Large intestine (tissue), 3 donors: ENCODE measurements at regions not wholly inside any gene's neighbourhood (a gene's known extent, or its start where the extent isn't known, plus 50 kb on each side); places are given as distances from the start of the nearest gene placed in this dataset.

Experiments used
- DNase-seq, 2 donors: peaks; one replicate each; pipeline versions ENCODE4 v3.0.0 to v3.0.0-alpha.2; 2013
- H3K27ac ChIP-seq: one replicate; pipeline ENCODE4 v1.5.1; 2013; ENCODE audit warnings: low read length
- H3K27me3 ChIP-seq: 2 replicates; pipeline ENCODE4 v1.6.1; 2013; ENCODE audit warnings: low read length; ENCODE audit not compliant: control insufficient read depth, insufficient read depth
- H3K36me3 ChIP-seq: 2 replicates; pipeline ENCODE4 v1.6.1; 2013; ENCODE audit warnings: low read length; ENCODE audit not compliant: control insufficient read depth, insufficient read depth
- H3K4me1 ChIP-seq: one replicate; pipeline ENCODE4 v1.6.1; 2013; ENCODE audit warnings: low read length; ENCODE audit not compliant: control insufficient read depth, insufficient read depth
- H3K4me3 ChIP-seq: one replicate; pipeline ENCODE4 v1.5.1; 2013; ENCODE audit warnings: low read length
- H3K9me3 ChIP-seq: one replicate; pipeline ENCODE4 v1.6.1; 2013; ENCODE audit warnings: mild to moderate bottlenecking, low read depth, low read length, moderate library complexity; ENCODE audit not compliant: control insufficient read depth
- WGBS: methylation state at CpG from one replicate; pipeline ENCODE4 v1.1.5; 2013; ENCODE audit warnings: low lambda C conversion rate; ENCODE audit not compliant: insufficient coverage; 5-methylcytosine and 5-hydroxymethylcytosine counted together

GRCh38 chr20:1718604-1719384 lies 61.2 kb upstream of the SIRPG start:
- no peak for DNase-seq
- Histone ChIP-seq H3K27ac (no peak overlapping the region), H3K9me3 (no peaks in the 10 kb centered on the region), H3K4me3 (no peak overlapping the region), H3K36me3 (no peaks in the 10 kb centered on the region), H3K27me3 (no peaks in the 10 kb centered on the region), H3K4me1 (no peaks in the 10 kb centered on the region)
- 60% methylated on average over 1 of the region's 8 CpGs for WGBS

GRCh38 chr20:1712634-1713624 lies 55.4 kb upstream of the SIRPG start:
- H3K27me3 ChIP-seq, result no peaks in the 10 kb centered on the region
- no CpG with 5 or more reads among the region's 4 CpGs for WGBS
- no peaks in the 10 kb centered on the region for H3K4me1 ChIP-seq
- H3K4me3 ChIP-seq, result no peak overlapping the region
- H3K36me3 ChIP-seq, result no peaks in the 10 kb centered on the region
- no peaks in the 10 kb centered on the region for H3K9me3 ChIP-seq
- no peak overlapping the region for H3K27ac ChIP-seq
- DNase-seq, result no peak

GRCh38 chr20:1711826-1712601 lies 54.4 kb upstream of the SIRPG start:
- Histone ChIP-seq H3K9me3 (no peaks in the 10 kb centered on the region), H3K27me3 (no peaks in the 10 kb centered on the region), H3K27ac (no peak overlapping the region), H3K36me3 (no peaks in the 10 kb centered on the region), H3K4me3 (no peak overlapping the region), H3K4me1 (no peaks in the 10 kb centered on the region)
- DNase-seq, result no peak
- WGBS, result no CpG with 5 or more reads among the region's 14 CpGs

GRCh38 chr20:1711266-1711665 lies 53.7 kb upstream of the SIRPG start:
- H3K27ac ChIP-seq, result no peak overlapping the region
- no peak for DNase-seq
- no peaks in the 10 kb centered on the region for H3K9me3 ChIP-seq
- no peak overlapping the region for H3K4me3 ChIP-seq
- H3K27me3 ChIP-seq, result no peaks in the 10 kb centered on the region
- H3K4me1 ChIP-seq, result no peaks in the 10 kb centered on the region
- no peaks in the 10 kb centered on the region for H3K36me3 ChIP-seq
- no CpG with 5 or more reads among the region's 11 CpGs for WGBS

GRCh38 chr20:1710484-1710883 lies 52.9 kb upstream of the SIRPG start:
- no peaks in the 10 kb centered on the region for H3K9me3 ChIP-seq
- no peak overlapping the region for H3K4me3 ChIP-seq
- no peaks in the 10 kb centered on the region for H3K27me3 ChIP-seq
- no peak overlapping the region for H3K27ac ChIP-seq
- WGBS, result no CpG with 5 or more reads among the region's 7 CpGs
- no peaks in the 10 kb centered on the region for H3K36me3 ChIP-seq
- DNase-seq, result no peak
- H3K4me1 ChIP-seq, result no peaks in the 10 kb centered on the region

- Histone ChIP-seq H3K4me3 (no peak overlapping the region), H3K27me3 (no peaks in the 10 kb centered on the region), H3K36me3 (no peaks in the 10 kb centered on the region), H3K27ac (no peak overlapping the region), H3K4me1 (no peaks in the 10 kb centered on the region), H3K9me3 (no peaks in the 10 kb centered on the region)
- DNase-seq, result no peak
- WGBS, result no CpG with 5 or more reads among the region's 6 CpGs
Observed at GRCh38 chr20:1707588-1708449, 50.2 kb upstream of the SIRPG start.
